Neuronal stem cell (in vitro differentiated cells): ENCODE measurements at regions not wholly inside any gene's neighbourhood (a gene's known extent, or its start where the extent isn't known, plus 50 kb on each side); places are given as distances from the start of the nearest gene placed in this dataset.

Experiments used
- DNase-seq: peaks from one replicate; pipeline ENCODE4 v3.0.0-alpha.2; 2013; ENCODE audit warnings: low spot score
- H2AFZ ChIP-seq: one replicate; pipeline ENCODE4 v1.6.1; 2013; ENCODE audit warnings: mild to moderate bottlenecking, low read length, inconsistent platforms
- H2AK5ac ChIP-seq: 2 replicates; pipeline ENCODE4 v1.6.1; 2013; ENCODE audit warnings: low read depth, mild to moderate bottlenecking, inconsistent platforms, low read length, moderate library complexity, mixed read lengths
- H2BK120ac ChIP-seq: 2 replicates; pipeline ENCODE4 v1.6.1; 2013; ENCODE audit warnings: low read depth, mild to moderate bottlenecking, inconsistent platforms, low read length, moderate library complexity, mixed read lengths
- H2BK12ac ChIP-seq: one replicate; pipeline ENCODE4 v1.6.1; 2013; ENCODE audit warnings: low read length, inconsistent platforms
- H2BK15ac ChIP-seq: 2 replicates; pipeline ENCODE4 v1.6.1; 2013; ENCODE audit warnings: mild to moderate bottlenecking, low read length, inconsistent platforms, mixed read lengths
- H2BK5ac ChIP-seq: one replicate; pipeline ENCODE4 v1.6.1; 2013; ENCODE audit warnings: inconsistent platforms, mild to moderate bottlenecking, low read length, moderate library complexity
- H3K14ac ChIP-seq: one replicate; pipeline ENCODE4 v1.6.1; 2013; ENCODE audit warnings: low read length, inconsistent platforms
- H3K18ac ChIP-seq: 2 replicates; pipeline ENCODE4 v1.6.1; 2013; ENCODE audit warnings: low read length, inconsistent platforms
- H3K23ac ChIP-seq: 2 replicates; pipeline ENCODE4 v1.6.1; 2013; ENCODE audit warnings: low read depth, mild to moderate bottlenecking, mixed read lengths, low read length, inconsistent platforms; ENCODE audit not compliant: poor library complexity
- H3K27ac ChIP-seq: replicated peaks from 3 replicates; pipeline ENCODE4 v1.5.1; 2013; ENCODE audit warnings: low read length, inconsistent platforms
- H3K27me3 ChIP-seq, 3 experiments: 2 replicates each; pipeline ENCODE4 v1.6.1; 2013; ENCODE audit warnings: low read length in 3 of 3, mild to moderate bottlenecking in 2 of 3, inconsistent platforms in 1 of 3, low read depth in 1 of 3, mixed read lengths in 1 of 3, moderate library complexity in 1 of 3; ENCODE audit not compliant: control insufficient read depth in 3 of 3, insufficient read depth in 3 of 3
- H3K36me3 ChIP-seq, 2 donors: replicated peaks in 1 of 2; 2 replicates each; pipeline ENCODE4 v1.6.1; 2013; ENCODE audit warnings: low read length in 2 of 2; ENCODE audit not compliant: control insufficient read depth in 2 of 2, insufficient read depth in 2 of 2
- H3K4ac ChIP-seq: 2 replicates; pipeline ENCODE4 v1.6.1; 2013; ENCODE audit warnings: inconsistent platforms, mild to moderate bottlenecking, low read length, moderate library complexity
- H3K4me1 ChIP-seq, 2 donors: 1 replicate in 1 of 2; 2 replicates in 1 of 2; pipeline ENCODE4 v1.6.1; 2013; ENCODE audit warnings: low read length in 2 of 2, low read depth in 1 of 2; ENCODE audit not compliant: control insufficient read depth in 2 of 2, insufficient read depth in 1 of 2
- H3K4me2 ChIP-seq: one replicate; pipeline ENCODE4 v1.6.1; 2013; ENCODE audit warnings: mild to moderate bottlenecking, low read length, inconsistent platforms; ENCODE audit not compliant: insufficient read depth, poor library complexity, severe bottlenecking
- H3K4me3 ChIP-seq, 2 donors: 2 replicates each; pipeline ENCODE4 v1.5.1; 2013; ENCODE audit warnings: low read length in 2 of 2, mild to moderate bottlenecking in 2 of 2, inconsistent platforms in 1 of 2, moderate library complexity in 1 of 2
- H3K79me1 ChIP-seq: one replicate; pipeline ENCODE4 v1.6.1; 2013; ENCODE audit warnings: low read depth, mild to moderate bottlenecking, inconsistent platforms, low read length, moderate library complexity
- H3K9ac ChIP-seq: one replicate; pipeline ENCODE4 v1.6.1; 2013; ENCODE audit warnings: mild to moderate bottlenecking, low read depth, low read length, inconsistent platforms; ENCODE audit not compliant: poor library complexity
- H3K9me3 ChIP-seq, 2 donors: replicated peaks in 1 of 2; 2 replicates each; pipeline versions ENCODE3 to v1.6.1; 2013; ENCODE audit warnings: low read length in 2 of 2, mild to moderate bottlenecking in 2 of 2, inconsistent platforms in 1 of 2, low read depth in 1 of 2, mixed read lengths in 1 of 2, moderate library complexity in 1 of 2; ENCODE audit not compliant: control insufficient read depth in 2 of 2, insufficient read depth in 1 of 2
- H4K8ac ChIP-seq: one replicate; pipeline ENCODE4 v1.6.1; 2013; ENCODE audit warnings: low read depth, mild to moderate bottlenecking, inconsistent platforms, low read length, moderate library complexity
- H4K91ac ChIP-seq: one replicate; pipeline ENCODE4 v1.6.1; 2013; ENCODE audit warnings: low read length, low read depth, mild to moderate bottlenecking, inconsistent platforms; ENCODE audit not compliant: poor library complexity
- WGBS, 2 donors: extraction: QIAGEN DNeasy Blood & Tissue Kit; methylation state at CpG; one replicate each; pipeline ENCODE4 v1.1.7; 2013; ENCODE audit warnings: missing lambda C conversion rate in 2 of 2, mixed read lengths in 1 of 2; ENCODE audit not compliant: insufficient read length in 2 of 2, insufficient replicate concordance in 1 of 2; ENCODE audit errors: extremely low coverage in 2 of 2; 5-methylcytosine and 5-hydroxymethylcytosine counted together

GRCh38 chr6:91043751-91044150 is 456.9 kb upstream of the MAP3K7 start:
- Histone ChIP-seq H3K4ac (no peak overlapping the region), H3K27me3 (no peaks in the 10 kb centered on the region), H3K4me2 (no peak overlapping the region), H2BK120ac (no peak overlapping the region), H3K36me3 (no peaks in the 10 kb centered on the region), H3K14ac (no peak overlapping the region), H2BK15ac (no peak overlapping the region), H3K9me3 (no peaks in the 10 kb centered on the region), H4K8ac (no peak overlapping the region), H3K4me1 (no peaks in the 10 kb centered on the region), H3K18ac (no peak overlapping the region), H3K79me1 (no peaks in the 10 kb centered on the region), H3K23ac (no peak overlapping the region), H2BK12ac (no peak overlapping the region), H2AK5ac (no peak overlapping the region), H3K4me3 (no peak overlapping the region), H3K9ac (no peak overlapping the region), H4K91ac (no peak overlapping the region), H2AFZ (no peak overlapping the region), H2BK5ac (no peak overlapping the region), H3K27ac (no peak overlapping the region)
- no CpG with 5 or more reads among the region's 2 CpGs for WGBS, 2 donors
- no peak for DNase-seq

DNA sequence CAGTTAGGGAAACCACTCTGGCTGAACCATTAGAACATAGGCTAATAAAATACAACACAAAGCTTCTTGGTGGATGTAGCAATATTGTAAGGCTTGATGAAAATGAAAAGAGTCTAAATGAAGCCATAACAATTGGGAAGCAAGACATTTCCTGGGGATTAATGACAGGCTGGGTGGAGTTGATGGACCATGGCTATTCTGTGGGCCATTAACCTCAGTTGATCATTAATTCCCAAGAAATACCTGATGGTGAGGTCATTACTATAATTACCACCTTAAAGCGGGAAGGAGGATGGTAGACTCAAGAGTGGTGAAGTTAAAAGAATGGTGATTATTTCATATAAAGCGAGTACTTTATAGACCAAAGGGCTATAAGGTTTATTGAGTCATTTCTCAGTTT is 455.8 kb upstream of the MAP3K7 start:
- no peaks in the 10 kb centered on the region for H3K36me3 ChIP-seq
- H3K14ac ChIP-seq = no peak overlapping the region
- H2BK120ac ChIP-seq = no peak overlapping the region
- H3K4me1 ChIP-seq = no peaks in the 10 kb centered on the region
- no CpG with 5 or more reads among the region's 2 CpGs for WGBS, 2 donors
- H3K4me2 ChIP-seq = no peak overlapping the region
- DNase-seq = no peak
- H2BK12ac ChIP-seq = no peak overlapping the region
- H3K4me3 ChIP-seq = no peak overlapping the region
- no peak overlapping the region for H4K8ac ChIP-seq
- H3K18ac ChIP-seq = no peak overlapping the region
- no peak overlapping the region for H3K27ac ChIP-seq
- no peak overlapping the region for H3K23ac ChIP-seq
- H3K9me3 ChIP-seq = no peaks in the 10 kb centered on the region
- H3K27me3 ChIP-seq = no peaks in the 10 kb centered on the region
- H3K79me1 ChIP-seq = no peaks in the 10 kb centered on the region
- no peak overlapping the region for H2AK5ac ChIP-seq
- no peak overlapping the region for H2BK5ac ChIP-seq
- H2AFZ ChIP-seq = no peak overlapping the region
- no peak overlapping the region for H3K4ac ChIP-seq
- no peak overlapping the region for H3K9ac ChIP-seq
- no peak overlapping the region for H4K91ac ChIP-seq
- no peak overlapping the region for H2BK15ac ChIP-seq

DNA sequence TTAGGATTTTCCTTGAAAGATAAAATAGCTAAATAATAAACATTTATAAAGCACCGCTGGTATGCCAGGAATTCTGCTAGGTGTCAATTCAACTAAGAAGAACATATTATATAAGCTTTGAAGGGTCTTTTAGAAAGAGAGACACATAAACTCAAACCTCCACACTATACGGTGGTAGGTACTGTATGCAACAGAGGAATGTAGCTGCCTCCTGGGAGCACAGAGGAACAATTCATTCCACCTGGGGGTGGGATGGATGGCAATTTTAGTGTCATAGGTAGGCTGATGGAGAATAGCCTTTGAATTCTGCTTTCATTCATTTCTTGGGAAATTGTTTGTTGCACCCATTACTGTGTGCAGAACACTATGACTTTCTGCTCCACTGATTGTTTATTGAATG is 447.1 kb upstream of the MAP3K7 start:
- no peak overlapping the region for H3K18ac ChIP-seq
- no peak overlapping the region for H4K8ac ChIP-seq
- no peak overlapping the region for H2BK120ac ChIP-seq
- no peak overlapping the region for H2AFZ ChIP-seq
- no peaks in the 10 kb centered on the region for H3K79me1 ChIP-seq
- WGBS, 2 donors = no CpG with 5 or more reads among the region's 2 CpGs
- no peak overlapping the region for H3K27ac ChIP-seq
- no peak overlapping the region for H3K14ac ChIP-seq
- H2AK5ac ChIP-seq = no peak overlapping the region
- no peak overlapping the region for H3K9ac ChIP-seq
- H2BK15ac ChIP-seq = no peak overlapping the region
- H3K4me1 ChIP-seq = no peaks in the 10 kb centered on the region
- H2BK5ac ChIP-seq = no peak overlapping the region
- no peaks in the 10 kb centered on the region for H3K36me3 ChIP-seq
- H2BK12ac ChIP-seq = no peak overlapping the region
- no peak overlapping the region for H4K91ac ChIP-seq
- H3K9me3 ChIP-seq = no peaks in the 10 kb centered on the region
- H3K4ac ChIP-seq = no peak overlapping the region
- H3K27me3 ChIP-seq = no peaks in the 10 kb centered on the region
- no peak overlapping the region for H3K4me3 ChIP-seq
- no peak for DNase-seq
- no peak overlapping the region for H3K4me2 ChIP-seq
- H3K23ac ChIP-seq = no peak overlapping the region

DNA sequence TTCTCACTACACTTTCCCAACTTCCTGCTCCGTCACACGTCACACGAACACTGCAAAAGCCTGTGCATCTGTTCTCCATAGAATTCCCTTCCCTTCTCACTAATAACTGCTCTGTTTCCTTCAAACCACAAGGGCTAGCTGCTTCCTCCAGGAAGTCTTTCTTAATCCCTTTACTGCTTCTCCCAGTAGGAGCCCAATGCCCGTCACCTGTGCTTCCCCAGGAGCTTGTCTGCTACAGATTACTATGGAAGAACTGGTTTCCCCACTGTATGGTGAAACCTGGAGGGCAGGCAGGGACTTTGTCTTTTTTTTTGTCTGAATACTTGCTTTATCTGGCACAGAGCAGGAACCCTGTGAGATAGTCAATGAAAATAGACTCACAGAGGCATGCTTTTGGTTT is 444.7 kb upstream of the MAP3K7 start:
- Histone ChIP-seq H3K79me1 (no peaks in the 10 kb centered on the region), H2BK12ac (no peak overlapping the region), H3K9me3 (no peaks in the 10 kb centered on the region), H2BK120ac (no peak overlapping the region), H3K4ac (no peak overlapping the region), H3K27ac (no peak overlapping the region), H3K36me3 (no peaks in the 10 kb centered on the region), H3K4me1 (no peaks in the 10 kb centered on the region), H3K18ac (no peak overlapping the region), H3K27me3 (no peaks in the 10 kb centered on the region), H3K4me2 (no peak overlapping the region), H4K91ac (no peak overlapping the region), H3K14ac (no peak overlapping the region), H2BK5ac (no peak overlapping the region), H3K23ac (no peak overlapping the region), H3K9ac (no peak overlapping the region), H2AFZ (no peak overlapping the region), H3K4me3 (no peak overlapping the region), H2BK15ac (no peak overlapping the region), H2AK5ac (no peak overlapping the region), H4K8ac (no peak overlapping the region)
- DNase-seq = no peak
- no CpG with 5 or more reads among the region's 4 CpGs for WGBS, 2 donors
